Ovary (tissue), 7 donors: ENCODE measurements at regions not wholly inside any gene's neighbourhood (a gene's known extent, or its start where the extent isn't known, plus 50 kb on each side); places are given as distances from the start of the nearest gene placed in this dataset.

Source experiments
- DNase-seq, 5 donors: peaks; one replicate each; pipeline ENCODE4 v3.0.0-alpha.2; 2019 to 2020
- H3K27ac ChIP-seq, 2 donors: fragments of 200-600 bp; one replicate each; pipeline versions ENCODE4 v1.5.1 to v1.8.0; 2019 to 2022
- H3K27me3 ChIP-seq: fragments of 200-600 bp; one replicate; pipeline ENCODE4 v1.8.0; 2022
- H3K36me3 ChIP-seq: fragments of 200-600 bp; sonication (generic); one replicate; pipeline ENCODE4 v1.5.1; 2019
- H3K4me1 ChIP-seq: one replicate; pipeline ENCODE4 v1.8.1; 2013; ENCODE audit warnings: mild to moderate bottlenecking, moderate library complexity; ENCODE audit not compliant: insufficient read depth
- H3K4me3 ChIP-seq: fragments of 200-600 bp; sonication (generic); one replicate; pipeline ENCODE4 v1.5.1; 2017
- H3K9me3 ChIP-seq, 2 donors: fragments of 200-600 bp in 1 of 2; sonication (generic) in 1 of 2; one replicate each; pipeline versions ENCODE4 v1.5.1 to v1.8.1; 2013 to 2019; ENCODE audit warnings: mild to moderate bottlenecking in 1 of 2, moderate library complexity in 1 of 2
- CTCF ChIP-seq, 3 donors: fragments of 450-650 bp in 2 of 3; fragments of 200-600 bp in 1 of 3; IDR thresholded peaks; one replicate each; pipeline versions ENCODE4 v1.5.1 to v1.8.0; 2016 to 2022; ENCODE audit warnings: antibody characterized with exemption in 3 of 3, mild to moderate bottlenecking in 1 of 3
- EP300 ChIP-seq: sonication (generic); formaldehyde crosslinking; IDR thresholded peaks from one replicate; pipeline ENCODE4 v1.6.1; 2017; ENCODE audit warnings: antibody characterized with exemption
- POLR2A ChIP-seq: fragments of 450-650 bp; IDR thresholded peaks from one replicate; pipeline ENCODE4 v1.6.1; 2017; ENCODE audit warnings: antibody characterized with exemption, mild to moderate bottlenecking, moderate library complexity
- WGBS, 3 donors: extraction: QIAGEN DNeasy Blood & Tissue Kit in 1 of 3; methylation state at CpG; one replicate each; pipeline versions ENCODE4 v1.1.5 to v1.1.7; 2013 to 2017; 5-methylcytosine and 5-hydroxymethylcytosine counted together
- intact Hi-C, 4 donors: fragments of 100-400 bp; cut with DNase I; formaldehyde crosslinking; loops; one replicate each; pipeline versions ENCODE4 v1.11.0 to v1.15.1; 2022 to 2023
- donor health status: DM: no; HTN: no; CAD: no; lungs with moderate emphysema.
- donor health status: DM: no; HTN: no; CAD: no.
- donor health status: Bipolar disorder and iron deficiency.
- donor health status: DM: no; HTN: no; CAD: no.
- donor health status: DM: yes; HTN: yes; CAD: no.

GRCh38 chr21:20647607-20648006 is 350.6 kb upstream of the NCAM2 start:
- H3K27ac ChIP-seq, result no peak overlapping the region
- H3K36me3 ChIP-seq, result no peaks in the 10 kb centered on the region
- no peak for DNase-seq
- no peak for TF ChIP-seq EP300
- no peak for TF ChIP-seq CTCF (IDR thresholded peaks at IDR 0.05)
- TF ChIP-seq POLR2A, result no peak
- H3K4me3 ChIP-seq, result no peak overlapping the region
- no peaks in the 10 kb centered on the region for H3K4me1 ChIP-seq
- H3K9me3 ChIP-seq, result no peaks in the 10 kb centered on the region
- WGBS, 3 donors, result 52 to 57% (median 53%) methylated on average over 1 of the region's 1 CpG
- H3K27me3 ChIP-seq, result no peaks in the 10 kb centered on the region
- intact Hi-C loops, result no loop called here

- WGBS, 3 donors, result 90 to 93% (median 92%) methylated on average over 5 of the region's 5 CpGs
- H3K4me1 ChIP-seq, result no peaks in the 10 kb centered on the region
- intact Hi-C loops, result no loop called here
- no peaks in the 10 kb centered on the region for H3K36me3 ChIP-seq
- H3K9me3 ChIP-seq, result no peaks in the 10 kb centered on the region
- H3K27ac ChIP-seq, result no peak overlapping the region
- no peak for DNase-seq
- H3K27me3 ChIP-seq, result no peaks in the 10 kb centered on the region
- TF ChIP-seq CTCF (IDR thresholded peaks at IDR 0.05) (no peak), POLR2A (no peak), EP300 (no peak)
- no peak overlapping the region for H3K4me3 ChIP-seq
Observed at GRCh38 chr21:20649231-20649630, 349.0 kb upstream of the NCAM2 start.

GRCh38 chr21:20652846-20653245 is 345.4 kb upstream of the NCAM2 start:
- WGBS, 3 donors, result 86 to 90% (median 89%) methylated on average over 4 of the region's 4 CpGs
- H3K27ac ChIP-seq, result no peak overlapping the region
- intact Hi-C loops, result no loop called here

GRCh38 chr21:20661246-20661645 is 337.0 kb upstream of the NCAM2 start:
- Histone ChIP-seq H3K27ac (no peak overlapping the region), H3K4me1 (no peaks in the 10 kb centered on the region), H3K27me3 (no peaks in the 10 kb centered on the region), H3K4me3 (no peak overlapping the region), H3K9me3 (no peaks in the 10 kb centered on the region), H3K36me3 (no peaks in the 10 kb centered on the region)
- intact Hi-C loops, result no loop called here
- no peak for DNase-seq
- WGBS, 3 donors, result 67 to 75% (median 69%) methylated on average over 4 of the region's 4 CpGs
- TF ChIP-seq EP300, result no peak

More at GRCh38 chr21:20652846-20653245, 345.4 kb upstream of the NCAM2 start:
- Histone ChIP-seq H3K4me1 (no peaks in the 10 kb centered on the region), H3K9me3 (no peaks in the 10 kb centered on the region), H3K36me3 (no peaks in the 10 kb centered on the region), H3K4me3 (no peak overlapping the region), H3K27me3 (no peaks in the 10 kb centered on the region)
- TF ChIP-seq EP300, result no peak
- DNase-seq, result no peak

GRCh38 chr21:20661745-20662422 is 336.3 kb upstream of the NCAM2 start:
- H3K27ac ChIP-seq, result no peak overlapping the region
- DNase-seq, result no peak
- H3K27me3 ChIP-seq, result no peaks in the 10 kb centered on the region
- intact Hi-C loops, result no loop called here
- no peaks in the 10 kb centered on the region for H3K4me1 ChIP-seq
- no peak overlapping the region for H3K4me3 ChIP-seq
- no peaks in the 10 kb centered on the region for H3K36me3 ChIP-seq
- TF ChIP-seq POLR2A (no peak), EP300 (no peak), CTCF (IDR thresholded peaks at IDR 0.05) (no peak)
- no peaks in the 10 kb centered on the region for H3K9me3 ChIP-seq
